Fibroblast of gingiva (primary cell): ENCODE measurements at regions not wholly inside any gene's neighbourhood (a gene's known extent, or its start where the extent isn't known, plus 50 kb on each side); places are given as distances from the start of the nearest gene placed in this dataset.

Source experiments
- DNase-seq: peaks from one replicate; pipeline ENCODE4 v3.0.0-alpha.2; 2011; ENCODE audit warnings: low read depth

DNA sequence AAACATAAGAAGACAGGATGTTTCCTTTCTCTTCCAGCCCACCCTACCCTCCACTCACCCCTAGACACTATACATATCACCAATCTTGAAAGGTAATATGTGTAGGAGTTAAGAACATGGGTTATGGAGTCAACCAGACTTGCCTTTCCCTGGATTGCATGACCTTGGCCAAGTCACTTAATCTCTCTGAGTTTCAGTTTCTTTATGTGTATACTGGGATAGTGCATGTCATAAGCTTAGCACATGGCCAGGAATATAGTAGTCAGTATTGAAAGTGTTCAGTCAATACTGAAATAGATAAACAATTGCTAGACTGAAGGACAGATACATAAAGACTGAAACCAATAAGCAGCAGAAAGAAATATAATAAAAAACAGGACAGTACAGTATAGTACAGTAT is 283.2 kb upstream of the STT3B start:
- DNase-seq: no peak

DNA sequence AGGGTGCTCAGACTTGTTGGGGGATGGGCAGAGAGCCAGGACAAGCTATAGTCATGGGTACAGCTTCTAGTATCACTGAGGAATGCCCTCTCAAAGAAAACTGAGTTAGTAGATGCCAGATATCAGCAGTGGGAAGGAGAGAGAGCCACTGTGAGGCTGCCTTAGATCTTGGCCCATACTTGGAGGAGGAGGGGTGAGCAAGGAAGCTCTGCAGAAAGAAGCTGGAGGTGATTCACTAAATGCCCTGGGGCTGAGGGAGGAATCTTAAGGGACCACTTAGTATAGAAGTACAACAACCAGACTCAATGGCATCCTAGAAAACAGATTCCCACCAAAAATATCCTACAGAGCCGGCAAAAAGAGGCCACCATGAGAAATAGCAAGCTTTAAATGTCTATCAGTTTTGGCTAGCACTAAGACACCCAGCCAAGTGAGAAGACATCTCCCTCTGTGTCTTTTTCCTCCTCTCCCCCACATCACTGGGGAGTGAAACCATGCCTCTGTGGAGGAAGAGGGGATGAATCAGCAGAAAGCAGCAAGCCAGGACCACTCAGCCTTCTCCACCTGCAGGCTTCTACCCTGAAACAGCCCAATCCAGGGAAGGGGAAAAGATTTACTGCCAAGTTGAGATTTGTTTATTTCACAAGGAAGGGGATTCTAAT is 282.5 kb upstream of the STT3B start:
- no peak for DNase-seq

DNA sequence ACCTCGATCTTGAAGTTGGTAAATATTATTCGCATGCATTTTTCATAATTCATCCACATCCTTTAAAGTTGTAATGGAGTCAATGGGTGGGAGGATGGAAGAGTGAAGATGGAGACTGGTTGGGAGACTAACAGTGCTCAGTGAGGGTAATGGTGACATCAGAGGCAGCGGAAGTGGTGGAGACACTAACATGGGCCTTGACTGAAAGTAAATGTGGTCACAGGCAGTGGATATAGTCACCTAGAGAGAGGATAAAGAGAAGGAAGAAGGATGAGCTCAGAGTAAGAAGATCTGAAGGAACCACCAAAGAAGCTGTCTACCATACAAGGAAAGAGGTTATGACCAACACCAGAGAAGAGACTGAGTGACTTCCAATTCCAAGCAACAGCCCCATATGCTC is 281.6 kb upstream of the STT3B start:
- no peak for DNase-seq

DNA sequence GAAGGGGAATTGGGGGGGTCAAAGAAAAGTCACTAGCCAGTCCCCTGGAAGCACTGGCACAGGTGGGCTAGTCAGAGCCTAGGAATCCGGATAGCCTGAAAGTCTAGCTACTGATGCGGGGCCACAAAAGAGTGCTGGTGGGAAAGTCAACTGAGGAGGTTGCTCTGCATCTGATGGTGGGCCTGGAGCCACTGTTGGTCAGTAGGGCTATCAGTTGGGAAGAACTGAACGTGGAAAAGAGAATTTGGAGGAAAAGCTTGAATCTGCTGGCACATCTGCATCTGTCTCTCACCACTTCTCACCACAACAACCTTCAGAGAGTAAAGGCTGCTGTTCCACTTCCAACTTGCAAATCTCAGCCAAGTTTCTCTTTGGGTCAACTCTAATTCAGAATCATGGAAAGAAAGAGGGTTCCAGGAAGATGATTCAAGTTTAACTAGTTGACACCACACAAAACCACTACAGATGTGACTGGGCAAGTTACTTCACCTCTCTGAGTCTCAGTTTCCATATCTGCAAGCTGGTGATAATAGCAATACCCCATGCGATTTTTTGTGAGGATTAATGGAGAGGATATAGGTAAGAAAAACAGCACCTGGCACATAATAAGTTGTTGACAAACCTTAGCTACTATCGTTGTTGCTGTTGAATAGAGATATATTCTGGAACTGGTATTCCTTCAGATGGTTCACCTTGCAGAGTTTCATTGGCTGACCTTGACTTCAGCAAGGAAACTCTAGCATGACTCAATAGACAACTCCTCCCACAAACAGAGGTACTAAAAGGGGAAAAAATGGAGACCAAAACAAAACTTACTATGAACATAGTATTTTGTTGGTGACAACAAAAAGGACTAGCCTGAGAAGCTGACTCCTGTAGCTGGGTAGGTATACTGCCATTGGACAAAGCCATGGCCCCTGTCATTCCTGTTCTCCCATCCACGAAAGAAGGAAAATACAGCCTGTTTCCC is 280.2 kb upstream of the STT3B start:
- DNase-seq: no peak

DNA sequence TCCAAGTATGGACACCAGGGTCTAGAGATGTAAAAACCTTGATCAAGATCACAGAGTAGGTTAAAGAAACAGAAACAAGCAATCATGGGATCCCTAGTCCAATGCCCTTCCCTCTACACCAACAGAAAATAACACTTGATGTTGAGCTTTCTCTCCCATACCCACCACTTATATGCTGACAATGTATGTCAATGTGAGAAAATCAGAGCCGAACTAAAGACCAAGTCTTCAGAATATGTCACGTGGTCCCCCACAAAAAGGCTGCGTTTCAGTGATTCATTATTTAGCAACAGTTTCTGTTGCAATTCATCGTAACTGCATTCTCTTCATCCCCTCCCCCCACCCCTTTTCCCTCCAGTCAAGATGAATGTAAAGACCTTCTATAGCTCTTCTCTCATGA is 278.9 kb upstream of the STT3B start:
- DNase-seq: peak; percentile 6

DNA sequence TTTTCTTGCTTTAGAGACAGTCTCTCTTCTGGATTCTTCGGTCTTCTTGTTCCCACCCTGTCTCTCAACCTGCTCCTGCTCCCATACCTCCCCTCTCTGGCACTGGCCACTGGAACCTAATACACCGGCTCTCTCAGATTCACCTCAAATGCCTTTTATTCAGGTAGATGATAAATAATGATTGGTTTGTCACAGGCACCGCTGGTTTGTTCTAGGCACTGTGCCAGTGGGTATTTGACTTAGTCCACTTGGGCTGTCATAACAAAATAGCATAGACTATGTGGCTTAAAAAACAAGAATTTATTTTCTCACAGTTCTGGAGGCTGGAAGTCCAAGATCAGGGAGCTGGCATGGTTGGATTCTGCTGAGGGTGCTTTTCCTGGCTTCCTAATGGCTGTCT is 278.2 kb upstream of the STT3B start:
- no peak for DNase-seq

DNA sequence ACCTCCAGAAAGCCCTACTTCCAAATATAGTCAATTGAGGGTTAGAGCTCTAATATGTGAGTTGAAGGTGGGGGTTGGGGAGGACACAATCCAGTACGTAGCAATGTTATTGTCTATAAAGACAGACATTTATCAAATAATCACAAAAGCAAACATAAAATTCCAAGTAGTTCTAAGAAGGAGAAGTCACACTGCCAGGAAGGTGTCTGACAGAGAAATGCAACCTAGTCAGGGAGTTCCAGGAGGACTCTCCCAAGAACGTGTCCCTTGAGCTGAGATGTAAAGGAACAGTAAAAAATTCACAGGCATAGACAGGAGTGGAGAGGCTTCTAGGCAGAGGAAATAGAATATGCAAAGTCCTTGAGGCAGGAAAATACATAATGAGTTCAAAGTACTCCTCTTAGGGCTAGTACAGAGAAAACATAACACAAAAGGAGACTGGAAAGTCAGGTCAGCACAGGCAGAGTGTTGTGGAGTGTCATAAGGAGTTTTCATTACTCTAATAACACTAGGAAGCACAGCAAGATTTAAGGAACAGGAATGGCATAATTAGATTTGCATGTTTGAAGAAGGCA is 277.6 kb upstream of the STT3B start:
- no peak for DNase-seq

DNA sequence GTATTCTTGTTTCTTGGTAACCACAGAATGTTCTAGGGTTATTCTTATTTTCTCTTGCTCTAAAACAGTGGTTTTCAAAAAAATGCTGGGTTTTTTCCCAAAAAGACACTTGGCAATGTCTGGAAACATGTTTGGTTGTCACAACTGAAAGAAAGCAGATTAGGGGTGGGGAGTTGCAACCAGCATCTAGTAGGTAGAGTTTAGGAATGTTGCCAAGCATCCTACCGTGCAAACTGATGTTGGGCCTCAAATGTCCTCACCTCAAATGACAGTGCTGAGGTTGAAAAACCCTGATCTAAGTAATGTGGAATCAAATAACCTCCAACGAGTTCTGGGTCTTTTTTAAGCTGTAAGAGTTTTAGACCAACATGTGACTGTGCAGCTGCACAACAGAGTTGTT is 270.5 kb upstream of the STT3B start:
- no peak for DNase-seq

DNA sequence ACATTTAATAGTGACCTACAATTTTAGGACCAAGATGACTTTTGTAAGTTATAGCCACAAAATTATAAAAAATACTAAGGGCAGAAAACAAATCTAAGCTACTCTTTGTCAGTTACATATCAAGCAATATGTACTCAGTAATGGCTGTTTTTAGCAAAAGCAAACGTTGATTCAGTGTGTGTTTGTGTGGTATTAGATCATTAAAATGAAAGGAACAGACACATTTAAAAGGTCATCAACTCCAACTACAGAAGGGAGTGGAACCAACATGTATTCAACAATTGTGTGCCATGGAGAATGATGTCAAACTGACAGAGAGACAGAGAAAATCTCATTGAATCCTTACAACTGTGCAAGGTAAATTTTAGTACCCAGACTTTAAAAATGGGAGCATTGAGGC is 268.8 kb upstream of the STT3B start:
- DNase-seq: no peak

DNA sequence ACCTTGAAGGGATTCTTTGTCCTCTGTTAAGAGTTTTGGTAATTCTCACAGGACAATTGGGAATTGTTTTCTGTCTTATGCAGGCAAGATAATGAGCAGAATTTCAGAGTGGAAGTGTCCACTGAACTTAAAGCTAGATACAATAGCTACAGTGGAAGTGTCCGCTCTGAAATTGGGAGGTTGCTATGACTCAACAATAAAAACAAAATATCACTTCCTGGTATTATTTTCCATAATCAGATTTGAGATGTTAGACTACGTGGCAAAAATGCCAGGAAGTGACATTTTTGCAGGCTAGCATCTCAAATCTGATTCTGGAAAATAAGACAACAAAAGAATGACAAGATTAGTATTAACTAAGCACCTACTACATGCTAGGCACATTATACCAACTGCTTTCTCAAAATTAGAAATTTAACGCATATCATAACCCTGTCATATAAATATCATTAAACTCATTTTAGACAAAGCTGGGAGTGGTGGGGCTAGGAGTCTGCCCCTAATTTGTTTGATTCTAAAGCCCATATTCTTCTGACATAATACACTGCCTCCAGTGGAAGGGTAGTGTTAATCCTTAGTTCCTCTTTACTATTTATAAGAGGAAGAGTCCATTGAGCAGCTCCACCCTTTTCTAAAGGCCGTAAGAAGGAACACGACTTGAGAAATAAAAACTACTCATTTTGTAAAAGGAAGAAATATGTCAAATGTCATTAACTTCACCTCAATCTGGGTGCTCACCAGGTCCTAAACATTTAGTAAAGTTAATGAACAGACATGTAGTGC is 266.9 kb upstream of the STT3B start:
- no peak for DNase-seq

DNA sequence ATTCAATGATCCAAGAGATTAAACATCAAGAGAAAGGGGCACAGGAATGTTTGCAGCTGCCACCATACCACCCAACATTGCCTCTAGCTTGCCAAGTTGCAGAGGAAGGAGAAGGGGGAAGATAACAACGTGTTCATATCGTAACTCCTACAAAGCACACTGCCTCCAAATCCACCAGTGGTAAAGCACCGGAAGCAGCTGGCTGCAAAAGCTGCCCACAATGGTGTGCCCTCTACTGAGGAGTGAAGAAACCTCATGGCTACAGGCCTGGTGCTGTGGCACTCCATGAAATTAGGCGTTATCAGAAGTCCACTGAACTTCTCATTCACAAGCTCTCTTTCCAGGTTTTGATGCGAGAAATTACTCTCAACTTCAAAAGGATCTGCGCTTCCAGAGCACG is 263.9 kb upstream of the STT3B start:
- DNase-seq: no peak

DNA sequence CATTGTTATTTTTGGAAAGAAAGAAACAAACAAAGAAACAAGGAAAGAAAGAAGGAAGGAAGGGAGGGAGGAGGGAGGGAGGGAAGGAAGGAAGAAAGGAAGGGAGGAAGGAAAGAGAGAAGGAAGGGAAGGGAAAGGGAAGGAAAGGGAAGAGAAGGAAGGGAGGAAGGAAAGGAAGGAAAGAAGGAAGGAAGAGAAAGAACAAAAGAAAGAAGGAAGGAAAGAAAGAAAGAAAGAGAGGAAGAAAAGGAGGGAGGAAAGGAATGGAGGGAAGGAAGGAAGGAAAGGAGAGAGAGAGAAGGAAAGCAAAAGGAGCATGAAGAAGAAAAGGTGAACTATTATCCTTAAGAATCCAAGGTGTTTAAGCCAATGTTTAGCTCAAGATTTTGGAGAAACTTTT is 262.7 kb upstream of the STT3B start:
- DNase-seq: no peak

DNA sequence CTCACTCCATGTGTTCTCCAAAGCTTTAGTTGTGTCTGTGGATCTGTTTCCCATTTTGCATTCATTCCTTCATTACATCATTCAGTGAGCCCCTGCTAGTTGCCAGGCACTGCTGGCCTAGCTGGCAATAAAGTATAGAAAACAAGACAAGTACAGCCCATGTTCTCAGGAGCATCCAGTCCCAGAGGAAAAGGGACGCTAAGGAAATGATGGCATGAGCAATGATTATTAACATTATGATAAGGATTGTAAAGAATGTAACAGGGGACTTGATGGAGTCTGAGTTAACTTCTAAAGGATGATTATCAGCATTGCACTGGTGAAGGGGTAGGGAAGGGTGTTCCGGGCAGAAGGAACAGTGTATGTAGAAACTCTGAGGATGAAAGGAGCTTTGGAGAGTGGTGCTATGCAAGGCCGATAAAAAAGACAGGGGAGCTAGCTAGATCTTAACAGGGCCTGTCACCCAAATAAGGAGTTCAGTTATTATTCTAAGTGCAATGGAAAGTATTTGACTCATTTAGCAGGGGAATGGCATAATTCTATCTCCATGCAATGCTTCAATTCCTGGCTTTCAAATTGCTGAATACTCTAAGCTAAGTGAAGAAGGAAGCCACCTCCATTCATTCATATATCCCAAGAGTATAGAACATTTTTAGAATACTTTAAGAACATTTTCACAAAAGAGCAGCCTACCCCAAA is 258.2 kb upstream of the STT3B start:
- DNase-seq: peak; percentile 6

DNA sequence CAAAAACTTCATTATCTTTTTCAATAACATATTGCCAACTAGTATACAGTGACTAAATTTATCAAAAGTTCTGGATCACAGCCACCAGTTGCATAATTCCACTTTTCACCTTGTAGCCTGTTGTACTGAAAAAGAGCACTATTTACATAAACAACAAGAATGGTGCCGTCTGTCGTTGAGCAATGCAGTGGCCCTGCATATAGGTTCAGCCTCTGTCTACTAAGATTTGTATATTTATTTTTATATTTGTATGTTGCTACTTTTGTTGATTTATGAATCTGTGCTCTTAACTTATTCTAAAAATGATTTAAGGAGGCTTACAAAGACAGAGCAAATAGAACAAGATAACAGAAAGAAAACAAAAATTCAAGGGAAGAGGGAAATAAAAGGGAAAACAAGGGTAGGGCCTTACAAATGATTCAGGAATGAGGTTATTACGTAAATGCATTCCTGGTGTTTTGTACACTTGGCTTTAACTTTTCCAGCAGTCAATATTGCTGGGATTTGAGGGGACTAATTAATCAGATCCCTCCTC is 257.6 kb upstream of the STT3B start:
- DNase-seq: peak; percentile 8

DNA sequence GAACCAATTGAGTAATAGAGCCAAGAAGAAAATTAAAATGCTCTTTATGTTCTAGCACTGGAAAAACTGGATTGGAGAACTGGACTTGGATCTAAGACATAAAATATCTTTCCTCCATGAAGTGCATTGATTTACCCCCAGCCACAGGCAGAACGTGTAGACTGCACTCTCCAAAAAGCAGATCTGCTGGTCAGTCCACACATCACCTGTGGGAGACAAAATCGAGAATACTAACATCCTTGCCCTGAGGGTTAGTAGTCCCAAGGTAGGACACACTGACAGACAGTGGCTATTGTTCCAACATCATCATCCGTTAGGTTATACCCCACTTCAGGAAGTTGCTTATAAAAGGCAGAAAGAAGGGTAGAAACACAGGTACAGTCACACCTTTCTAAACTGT is 257.1 kb upstream of the STT3B start:
- DNase-seq: no peak

DNA sequence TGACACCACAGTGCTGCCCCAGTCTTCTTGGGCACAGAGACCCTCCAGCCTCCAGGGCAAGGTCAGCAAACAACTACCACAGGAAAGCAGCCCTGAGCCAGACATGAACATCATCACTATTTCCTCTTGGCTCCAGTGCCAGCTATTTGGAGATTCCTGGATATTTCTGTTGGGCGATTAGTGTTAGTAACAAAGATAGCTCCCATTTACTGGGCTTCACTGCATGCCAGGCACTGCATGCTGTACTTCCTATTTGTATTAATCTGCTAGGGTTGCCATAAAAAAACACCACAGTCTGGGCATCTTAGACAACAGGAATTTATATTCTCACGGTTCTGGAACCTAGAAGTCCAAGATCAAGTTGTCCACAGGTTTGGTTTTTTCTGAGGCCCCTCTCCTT is 255.1 kb upstream of the STT3B start:
- DNase-seq: no peak

DNA sequence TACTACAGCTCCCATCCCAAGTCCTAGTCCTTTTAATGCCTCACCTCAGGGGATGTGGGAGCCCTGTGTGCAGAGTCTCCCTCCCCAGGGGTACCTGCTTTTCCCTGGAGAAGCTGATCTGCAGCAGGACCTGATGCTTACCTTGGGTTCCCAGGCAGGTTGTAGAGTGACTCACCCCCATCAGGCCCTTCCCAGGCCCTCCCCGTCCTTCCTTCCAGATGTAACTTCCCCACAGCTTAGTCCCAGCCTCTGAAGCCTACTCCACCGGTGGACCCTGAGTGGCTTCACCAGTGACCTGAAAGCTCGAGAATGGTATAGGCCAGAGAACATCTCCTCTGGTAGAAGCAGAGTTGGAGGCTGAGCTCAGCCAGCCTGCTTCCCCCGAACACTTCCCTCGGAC is 254.2 kb upstream of the STT3B start:
- no peak for DNase-seq

DNA sequence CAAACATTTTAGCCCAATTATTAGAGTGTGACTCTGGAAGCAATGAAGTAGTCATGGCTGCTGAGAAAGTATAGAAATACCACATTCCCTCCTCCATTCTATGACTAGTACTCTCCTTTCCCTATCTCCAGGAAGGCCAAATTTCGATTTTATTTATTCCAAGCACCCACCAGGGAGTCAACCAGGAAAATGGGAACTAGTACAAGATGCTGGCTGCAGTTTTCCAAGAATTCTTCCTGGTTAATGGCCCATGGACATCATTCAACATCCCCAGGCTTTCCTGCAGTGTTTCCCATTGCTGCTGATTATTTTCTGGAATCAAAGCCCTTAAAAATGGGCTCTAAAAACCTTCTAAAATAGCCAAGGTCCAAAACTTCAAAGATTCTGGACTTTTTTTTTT is 247.9 kb upstream of the STT3B start:
- DNase-seq: no peak

DNA sequence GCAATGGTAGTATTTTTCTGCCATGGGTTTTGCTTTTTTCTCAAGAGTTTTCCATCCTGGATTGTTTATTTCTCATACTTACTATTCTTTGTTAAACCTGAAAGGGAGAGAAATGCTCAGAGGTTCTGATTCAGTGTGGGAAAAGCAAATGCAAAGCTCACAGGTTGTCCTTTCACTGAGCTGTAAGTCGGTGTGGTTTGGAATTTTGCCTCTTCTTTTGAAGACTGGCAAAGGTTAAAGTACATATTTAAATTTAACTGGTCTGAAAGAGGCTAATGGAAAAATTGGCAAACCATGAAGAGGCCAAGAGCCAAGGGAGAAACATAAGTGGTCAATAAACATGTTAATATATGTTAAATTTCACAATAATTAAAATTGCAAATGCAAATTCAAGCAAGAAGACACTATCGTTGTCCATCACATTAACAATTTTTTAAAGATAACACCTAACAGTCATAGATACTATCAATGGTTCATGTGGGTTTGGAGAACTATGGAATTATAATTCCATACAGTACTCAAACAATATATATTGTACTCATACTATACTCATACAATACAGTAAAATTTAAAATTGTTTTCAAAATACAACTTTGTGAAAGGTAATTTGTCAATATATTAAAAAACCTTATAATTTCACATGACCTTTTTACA is 246.8 kb upstream of the STT3B start:
- DNase-seq: no peak

DNA sequence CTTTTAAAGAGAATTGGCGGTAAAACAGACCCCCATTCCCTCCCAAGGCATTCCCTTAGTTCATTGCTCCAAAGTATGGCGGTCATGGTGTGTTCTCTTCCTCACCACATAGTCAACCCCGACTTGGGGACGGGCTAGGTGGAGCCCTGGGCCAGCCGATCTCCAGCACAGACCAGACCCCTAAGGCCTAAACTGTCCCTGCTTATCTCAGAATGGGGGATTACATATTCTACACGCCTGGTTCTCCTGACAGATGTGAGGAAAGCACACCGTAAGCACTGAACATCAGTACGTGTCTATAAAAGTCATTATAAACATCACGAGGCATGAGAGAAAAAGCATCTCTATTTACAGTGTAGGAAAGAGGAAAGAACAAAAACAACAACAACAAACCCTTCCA is 244.5 kb upstream of the STT3B start:
- no peak for DNase-seq

DNA sequence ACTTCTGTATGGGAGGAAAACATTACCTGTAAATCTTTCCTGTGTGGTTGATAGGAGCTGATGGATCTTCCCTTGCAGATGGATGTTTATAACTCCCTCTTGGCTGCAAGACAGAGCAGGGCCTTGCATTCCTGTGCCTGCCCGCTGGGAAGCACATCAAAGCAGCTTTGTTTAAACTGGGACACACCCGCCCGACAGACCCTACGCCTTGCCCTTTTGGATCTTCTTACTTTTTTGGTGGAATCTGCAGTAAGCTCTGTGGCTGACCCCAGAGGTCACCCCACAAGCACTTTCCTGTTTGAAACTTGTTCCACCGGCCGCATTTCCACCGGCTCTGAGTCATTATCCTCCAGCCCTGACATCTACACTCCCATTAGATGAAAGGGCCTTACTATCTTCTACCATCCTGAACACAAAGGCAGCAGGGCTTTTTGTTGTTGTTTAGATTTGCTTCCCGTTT is 244.1 kb upstream of the STT3B start:
- no peak for DNase-seq
